Tibial nerve (tissue), 4 donors: ENCODE measurements at regions not wholly inside any gene's neighbourhood (a gene's known extent, or its start where the extent isn't known, plus 50 kb on each side); places are given as distances from the start of the nearest gene placed in this dataset.
"Not testable (repeated sequence)": the region's sequence is repeated elsewhere in the genome, so short reads cannot be mapped to it uniquely, and the experiment has no call there.

Source experiments
- DNase-seq, 2 donors: peaks; one replicate each; pipeline ENCODE4 v3.0.0-alpha.2; 2019; ENCODE audit warnings: low spot score in 2 of 2
- H3K27ac ChIP-seq, 4 donors: fragments of 200-600 bp; sonication (generic) in 3 of 4; one replicate each; pipeline ENCODE4 v1.5.1; 2017 to 2019; ENCODE audit warnings: mild to moderate bottlenecking in 1 of 4
- H3K27me3 ChIP-seq, 2 donors: fragments of 200-600 bp; sonication (generic) in 1 of 2; one replicate each; pipeline versions ENCODE4 v1.5.1 to v1.6.0; 2017 to 2019
- H3K36me3 ChIP-seq, 3 donors: fragments of 200-600 bp; sonication (generic); one replicate each; pipeline ENCODE4 v1.5.1; 2018 to 2019
- H3K4me1 ChIP-seq, 4 donors: fragments of 200-600 bp; sonication (generic) in 3 of 4; one replicate each; pipeline ENCODE4 v1.5.1; 2017 to 2019
- H3K4me3 ChIP-seq, 4 donors: fragments of 200-600 bp; sonication (generic) in 3 of 4; one replicate each; pipeline ENCODE4 v1.5.1; 2017 to 2019; ENCODE audit warnings: mild to moderate bottlenecking in 1 of 4, moderate library complexity in 1 of 4
- H3K9me3 ChIP-seq, 4 donors: fragments of 200-600 bp; sonication (generic) in 3 of 4; one replicate each; pipeline ENCODE4 v1.5.1; 2017 to 2019
- EP300 ChIP-seq, 2 donors: sonication (generic); formaldehyde crosslinking; IDR thresholded peaks; one replicate each; pipeline ENCODE4 v1.6.1; 2017; ENCODE audit warnings: antibody characterized with exemption in 2 of 2, mild to moderate bottlenecking in 1 of 2
- POLR2A ChIP-seq, 2 donors: fragments of 450-650 bp; IDR thresholded peaks; one replicate each; pipeline ENCODE4 v1.6.1; 2017; ENCODE audit warnings: antibody characterized with exemption in 2 of 2, mild to moderate bottlenecking in 2 of 2, moderate library complexity in 2 of 2
- WGBS, 2 donors: methylation state at CpG; one replicate each; pipeline ENCODE4 v1.1.5; 2018; 5-methylcytosine and 5-hydroxymethylcytosine counted together
- TF ChIP-seq, protein P1 (sequence below), 5 experiments: fragments of 200-600 bp in 3 of 5; fragments of 450-650 bp in 2 of 5; sonication (generic) in 3 of 5; IDR thresholded peaks; one replicate each; pipeline ENCODE4 v1.5.1; 2016 to 2019; ENCODE audit warnings: antibody characterized with exemption in 5 of 5, mild to moderate bottlenecking in 3 of 5, moderate library complexity in 2 of 5

DNA sequence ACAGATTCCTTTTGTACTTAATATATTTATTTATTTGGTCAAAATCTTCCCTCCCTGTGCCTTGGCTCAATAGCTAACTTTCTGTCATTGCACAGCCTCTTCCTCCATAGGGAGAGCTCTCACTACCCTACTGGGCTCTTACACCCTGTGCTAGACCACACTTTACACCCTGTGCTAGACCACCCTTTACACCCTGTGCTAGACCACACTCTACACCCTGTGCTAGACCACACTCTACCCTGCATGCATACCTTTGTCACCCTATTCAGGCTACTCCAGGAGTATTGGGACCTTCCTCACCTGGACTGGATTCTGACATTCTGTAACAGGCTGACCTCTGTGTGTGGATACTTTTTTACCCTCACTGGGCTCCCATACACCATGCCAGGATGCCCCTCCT is 298.5 kb upstream of the TPK1 start:
- H3K27me3 ChIP-seq: no peaks in the 10 kb centered on the region
- no peak overlapping the region for H3K27ac ChIP-seq
- H3K9me3 ChIP-seq: no peaks in the 10 kb centered on the region
- no peaks in the 10 kb centered on the region for H3K36me3 ChIP-seq
- TF ChIP-seq, protein P1, sequence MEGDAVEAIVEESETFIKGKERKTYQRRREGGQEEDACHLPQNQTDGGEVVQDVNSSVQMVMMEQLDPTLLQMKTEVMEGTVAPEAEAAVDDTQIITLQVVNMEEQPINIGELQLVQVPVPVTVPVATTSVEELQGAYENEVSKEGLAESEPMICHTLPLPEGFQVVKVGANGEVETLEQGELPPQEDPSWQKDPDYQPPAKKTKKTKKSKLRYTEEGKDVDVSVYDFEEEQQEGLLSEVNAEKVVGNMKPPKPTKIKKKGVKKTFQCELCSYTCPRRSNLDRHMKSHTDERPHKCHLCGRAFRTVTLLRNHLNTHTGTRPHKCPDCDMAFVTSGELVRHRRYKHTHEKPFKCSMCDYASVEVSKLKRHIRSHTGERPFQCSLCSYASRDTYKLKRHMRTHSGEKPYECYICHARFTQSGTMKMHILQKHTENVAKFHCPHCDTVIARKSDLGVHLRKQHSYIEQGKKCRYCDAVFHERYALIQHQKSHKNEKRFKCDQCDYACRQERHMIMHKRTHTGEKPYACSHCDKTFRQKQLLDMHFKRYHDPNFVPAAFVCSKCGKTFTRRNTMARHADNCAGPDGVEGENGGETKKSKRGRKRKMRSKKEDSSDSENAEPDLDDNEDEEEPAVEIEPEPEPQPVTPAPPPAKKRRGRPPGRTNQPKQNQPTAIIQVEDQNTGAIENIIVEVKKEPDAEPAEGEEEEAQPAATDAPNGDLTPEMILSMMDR (IDR thresholded peaks at IDR 0.05): no peak
- TF ChIP-seq POLR2A (IDR thresholded peaks at IDR 0.05) (no peak), EP300 (IDR thresholded peaks at IDR 0.05) (no peak)
- H3K4me3 ChIP-seq: no peak overlapping the region
- no peak for DNase-seq
- no peaks in the 10 kb centered on the region for H3K4me1 ChIP-seq

DNA sequence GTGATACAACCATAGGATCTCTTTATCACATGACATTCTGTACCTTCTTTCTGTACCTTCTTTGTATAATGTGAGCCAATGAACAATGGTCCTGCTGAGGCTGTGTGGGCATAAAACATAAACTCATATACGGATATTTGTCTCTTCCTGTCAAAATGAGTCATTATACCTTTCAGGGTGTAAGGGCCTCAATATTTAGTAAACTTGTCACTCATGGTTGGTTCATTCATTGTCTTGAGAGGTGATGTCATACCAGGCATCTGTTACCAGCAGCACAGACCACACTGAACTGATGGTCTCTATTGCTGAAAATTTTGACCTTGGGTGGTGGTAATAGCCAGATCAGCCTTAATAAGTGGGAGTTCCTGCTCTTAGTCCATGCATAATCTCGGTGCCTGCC is 287.6 kb upstream of the TPK1 start:
- Histone ChIP-seq H3K27ac (no peak overlapping the region), H3K36me3 (no peaks in the 10 kb centered on the region), H3K4me1 (no peaks in the 10 kb centered on the region), H3K27me3 (no peaks in the 10 kb centered on the region), H3K4me3 (no peak overlapping the region), H3K9me3 (no peaks in the 10 kb centered on the region)
- TF ChIP-seq POLR2A (IDR thresholded peaks at IDR 0.05): no peak
- no peak for TF ChIP-seq EP300 (IDR thresholded peaks at IDR 0.05)
- TF ChIP-seq, protein P1 (IDR thresholded peaks at IDR 0.05): no peak
- DNase-seq: no peak
- WGBS, 2 donors: 66 to 71% methylated on average over 2 of the region's 2 CpGs

DNA sequence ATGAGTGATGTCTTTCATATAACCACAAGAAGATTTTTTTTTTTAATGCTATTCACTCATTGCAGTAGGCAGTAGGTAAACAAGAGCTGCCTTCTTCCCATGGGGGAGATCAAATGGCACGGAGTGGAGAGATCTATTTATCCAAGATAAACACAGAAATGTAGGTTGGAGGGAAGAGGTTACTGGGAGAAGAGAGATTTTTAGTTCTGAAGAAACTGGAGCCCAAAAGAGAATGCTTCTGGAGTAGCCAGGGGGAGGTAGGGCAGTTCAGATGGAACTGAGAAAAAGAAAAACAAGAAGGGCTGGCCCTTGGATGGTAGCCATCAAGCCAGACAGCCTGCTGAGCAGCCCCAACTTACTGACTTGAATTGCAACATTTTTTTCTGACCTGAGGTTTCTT is 270.1 kb upstream of the TPK1 start:
- peaks cover 0 to 4% (median 0%) of the 10 kb centered on the region in 4 donors for H3K4me1 ChIP-seq
- 9 to 16% methylated on average over 1 of the region's 1 CpG for WGBS, 2 donors
- no peak overlapping the region for H3K27ac ChIP-seq
- H3K27me3 ChIP-seq: no peaks in the 10 kb centered on the region
- TF ChIP-seq POLR2A (IDR thresholded peaks at IDR 0.05) (no peak), EP300 (IDR thresholded peaks at IDR 0.05) (no peak)
- TF ChIP-seq, protein P1 (IDR thresholded peaks at IDR 0.05): no peak
- peak; percentile 11 to 15 for DNase-seq
- peaks cover 0 to 4% (median 0%) of the 10 kb centered on the region in 4 donors for H3K9me3 ChIP-seq
- H3K4me3 ChIP-seq: no peak overlapping the region
- no peaks in the 10 kb centered on the region for H3K36me3 ChIP-seq

- Histone ChIP-seq H3K9me3 (peaks cover 0 to 3% (median 0%) of the 10 kb centered on the region in 4 donors), H3K4me1 (peaks cover 0 to 4% (median 0%) of the 10 kb centered on the region in 4 donors), H3K36me3 (no peaks in the 10 kb centered on the region), H3K4me3 (no peak overlapping the region), H3K27me3 (no peaks in the 10 kb centered on the region), H3K27ac (no peak overlapping the region)
- TF ChIP-seq POLR2A (IDR thresholded peaks at IDR 0.05): no peak
- TF ChIP-seq, protein P1 (IDR thresholded peaks at IDR 0.05): no peak
- no peak for TF ChIP-seq EP300 (IDR thresholded peaks at IDR 0.05)
- 33 to 48% methylated on average over 2 of the region's 2 CpGs for WGBS, 2 donors
- DNase-seq: no peak
These were observed 269.7 kb upstream of the TPK1 start for GRCh38 chr7:145105561-145105960.

DNA sequence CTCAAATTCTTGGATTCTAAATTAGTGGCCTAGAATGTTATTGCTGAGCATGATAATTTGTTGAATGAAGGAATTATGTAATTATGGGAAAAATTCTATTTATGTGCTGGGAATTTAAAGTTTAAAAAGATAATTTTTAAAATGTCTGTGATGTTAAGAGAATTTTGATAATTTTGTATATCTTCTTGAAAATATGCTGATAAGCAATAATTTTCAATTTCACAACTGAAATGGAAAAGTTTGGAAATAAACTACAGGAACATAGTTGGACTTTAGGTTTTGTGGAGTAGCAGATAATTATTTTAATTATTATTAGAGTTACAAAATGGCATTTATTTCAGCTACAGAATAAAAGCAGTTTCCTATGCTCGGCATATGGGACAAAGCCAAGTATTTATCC is 268.5 kb upstream of the TPK1 start:
- DNase-seq: no peak
- Histone ChIP-seq H3K36me3 (no peaks in the 10 kb centered on the region), H3K4me3 (no peak overlapping the region), H3K27ac (no peak overlapping the region), H3K9me3 (no peaks in the 10 kb centered on the region), H3K4me1 (peaks cover 0 to 4% (median 0%) of the 10 kb centered on the region in 4 donors), H3K27me3 (no peaks in the 10 kb centered on the region)
- TF ChIP-seq, protein P1 (IDR thresholded peaks at IDR 0.05): no peak
- no peak for TF ChIP-seq EP300 (IDR thresholded peaks at IDR 0.05)
- no peak for TF ChIP-seq POLR2A (IDR thresholded peaks at IDR 0.05)
- WGBS, 2 donors: 48 to 63% methylated on average over 1 of the region's 1 CpG

DNA sequence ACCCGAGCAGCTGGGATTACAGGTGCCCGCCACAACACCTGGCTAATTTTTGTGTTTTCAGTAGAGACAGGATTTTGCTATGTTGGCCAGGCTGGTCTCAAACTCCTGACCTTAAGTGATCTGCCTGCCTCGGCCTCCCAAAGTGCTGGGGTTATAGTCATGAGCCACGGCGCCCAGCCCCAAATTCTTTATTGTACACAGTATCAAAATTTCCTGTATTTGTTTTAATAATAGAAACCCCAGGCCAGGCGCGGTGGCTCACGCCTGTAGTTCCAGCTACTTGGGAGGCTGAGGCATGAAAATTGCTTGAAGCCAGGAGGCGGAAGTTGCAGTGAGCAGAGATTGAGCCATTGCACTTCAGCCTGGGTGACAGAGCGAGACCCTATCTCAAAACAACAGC is 266.3 kb upstream of the TPK1 start:
- 93 to 94% methylated on average over 10 of the region's 10 CpGs for WGBS, 2 donors

More for the DNA sequence above, 266.3 kb upstream of the TPK1 start:
- H3K4me3 ChIP-seq, H3K27me3 ChIP-seq, H3K36me3 ChIP-seq, DNase-seq, H3K4me1 ChIP-seq, H3K9me3 ChIP-seq, H3K27ac ChIP-seq: not testable (repeated sequence)
